ENCODE measurements at regions not wholly inside any gene's neighbourhood (a gene's known extent, or its start where the extent isn't known, plus 50 kb on each side); places are given as distances from the start of the nearest gene placed in this dataset.

DNA sequence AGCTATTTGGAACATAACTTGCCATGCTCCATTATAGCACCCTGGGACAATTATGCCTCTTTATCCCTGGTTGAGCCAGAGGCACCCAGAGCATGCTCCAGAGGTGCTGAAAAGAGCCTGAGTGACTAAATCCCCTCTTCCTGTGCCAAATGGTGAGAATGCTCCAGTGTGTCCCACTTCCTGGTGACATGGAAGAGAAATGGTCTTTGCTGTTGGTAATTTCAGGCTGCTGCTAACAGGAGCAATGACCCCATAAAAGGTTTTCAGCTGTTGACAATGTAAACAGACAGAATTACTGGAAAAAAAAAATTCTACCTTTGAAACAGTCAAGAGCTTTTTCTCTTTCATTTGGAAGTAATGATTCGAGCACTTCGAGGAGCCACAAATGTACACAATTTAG, 341.8 kb downstream of the FGF9 start:
- POLR2A ChIA-PET, result no interaction called here

GRCh38 chr13:22014469-22014868, 343.6 kb downstream of the FGF9 start:
- H3K27ac ChIP-seq (ENCODE audit: insufficient read depth in 1 of 2, low read depth in 1 of 2, low read length in 2 of 2, poor library complexity in 1 of 2, severe bottlenecking in 2 of 2), result no peak overlapping the region
- H3K4me3 ChIP-seq (ENCODE audit: control insufficient read depth in 1 of 7, extremely low read depth in 1 of 7, insufficient read depth in 4 of 7, low read depth in 2 of 7, low read length in 6 of 7), result no peak overlapping the region
- CTCF ChIA-PET, result no interaction called here
- no peak for DNase-seq
- POLR2A ChIA-PET, result no interaction called here
- no peaks in the 10 kb centered on the region for H3K9me3 ChIP-seq (ENCODE audit: control extremely low read depth in 1 of 5, control insufficient read depth in 4 of 5, insufficient read depth in 2 of 5, low read depth in 1 of 5, low read length in 4 of 5)
- 83% methylated on average over 3 of the region's 6 CpGs for WGBS (ENCODE audit: insufficient coverage)
- H3K36me3 ChIP-seq (ENCODE audit: control insufficient read depth in 4 of 4, insufficient read depth in 4 of 4, low read length in 3 of 4), result no peaks in the 10 kb centered on the region
- no peaks in the 10 kb centered on the region for H3K27me3 ChIP-seq (replicated peaks in 2 of 5; ENCODE audit: control insufficient read depth in 4 of 5, insufficient read depth in 5 of 5, low read length in 4 of 5)
- H3K4me1 ChIP-seq (ENCODE audit: control extremely low read depth in 1 of 4, control insufficient read depth in 4 of 4, insufficient read depth in 4 of 4, low read length in 3 of 4), result peaks cover 0 to 5% (median 2%) of the 10 kb centered on the region in 4 experiments

More for the DNA sequence above, 341.8 kb downstream of the FGF9 start:
- H3K27ac ChIP-seq (ENCODE audit: insufficient read depth in 1 of 2, low read depth in 1 of 2, low read length in 2 of 2, poor library complexity in 1 of 2, severe bottlenecking in 2 of 2), result no peak overlapping the region
- H3K27me3 ChIP-seq (replicated peaks in 2 of 5; ENCODE audit: control insufficient read depth in 4 of 5, insufficient read depth in 5 of 5, low read length in 4 of 5), result no peaks in the 10 kb centered on the region
- no peak for DNase-seq
- no CpG with 5 or more reads among the region's 2 CpGs for WGBS (ENCODE audit: insufficient coverage)
- no peaks in the 10 kb centered on the region for H3K36me3 ChIP-seq (ENCODE audit: control insufficient read depth in 4 of 4, insufficient read depth in 4 of 4, low read length in 3 of 4)
- peaks cover 0 to 5% (median 2%) of the 10 kb centered on the region in 4 experiments for H3K4me1 ChIP-seq (ENCODE audit: control extremely low read depth in 1 of 4, control insufficient read depth in 4 of 4, insufficient read depth in 4 of 4, low read length in 3 of 4)
- H3K4me3 ChIP-seq (ENCODE audit: control insufficient read depth in 1 of 7, extremely low read depth in 1 of 7, insufficient read depth in 4 of 7, low read depth in 2 of 7, low read length in 6 of 7), result no peak overlapping the region
- H3K9me3 ChIP-seq (ENCODE audit: control extremely low read depth in 1 of 5, control insufficient read depth in 4 of 5, insufficient read depth in 2 of 5, low read depth in 1 of 5, low read length in 4 of 5), result no peaks in the 10 kb centered on the region
- CTCF ChIA-PET, result no interaction called here

GRCh38 chr13:22017226-22017625, 346.4 kb downstream of the FGF9 start:
- peaks cover 0 to 5% (median 2%) of the 10 kb centered on the region in 4 experiments for H3K4me1 ChIP-seq (ENCODE audit: control extremely low read depth in 1 of 4, control insufficient read depth in 4 of 4, insufficient read depth in 4 of 4, low read length in 3 of 4)
- H3K27ac ChIP-seq (ENCODE audit: insufficient read depth in 1 of 2, low read depth in 1 of 2, low read length in 2 of 2, poor library complexity in 1 of 2, severe bottlenecking in 2 of 2), result no peak overlapping the region
- POLR2A ChIA-PET, result no interaction called here
- H3K36me3 ChIP-seq (ENCODE audit: control insufficient read depth in 4 of 4, insufficient read depth in 4 of 4, low read length in 3 of 4), result no peaks in the 10 kb centered on the region
- no peaks in the 10 kb centered on the region for H3K9me3 ChIP-seq (ENCODE audit: control extremely low read depth in 1 of 5, control insufficient read depth in 4 of 5, insufficient read depth in 2 of 5, low read depth in 1 of 5, low read length in 4 of 5)
- CTCF ChIA-PET, result interaction anchor here (0.6 kb wide), 1 partner anchor 98 kb away, joined by 3 read pairs; no protein-coding TSS in a partner anchor
- peak; percentile 21 to 81 (median 77) for DNase-seq
- 0% methylated on average over 2 of the region's 3 CpGs for WGBS (ENCODE audit: insufficient coverage)
- H3K4me3 ChIP-seq (ENCODE audit: control insufficient read depth in 1 of 7, extremely low read depth in 1 of 7, insufficient read depth in 4 of 7, low read depth in 2 of 7, low read length in 6 of 7), result peak overlapping the region in 1 of 7 experiments; percentile 4
- H3K27me3 ChIP-seq (replicated peaks in 2 of 5; ENCODE audit: control insufficient read depth in 4 of 5, insufficient read depth in 5 of 5, low read length in 4 of 5), result no peaks in the 10 kb centered on the region

DNA sequence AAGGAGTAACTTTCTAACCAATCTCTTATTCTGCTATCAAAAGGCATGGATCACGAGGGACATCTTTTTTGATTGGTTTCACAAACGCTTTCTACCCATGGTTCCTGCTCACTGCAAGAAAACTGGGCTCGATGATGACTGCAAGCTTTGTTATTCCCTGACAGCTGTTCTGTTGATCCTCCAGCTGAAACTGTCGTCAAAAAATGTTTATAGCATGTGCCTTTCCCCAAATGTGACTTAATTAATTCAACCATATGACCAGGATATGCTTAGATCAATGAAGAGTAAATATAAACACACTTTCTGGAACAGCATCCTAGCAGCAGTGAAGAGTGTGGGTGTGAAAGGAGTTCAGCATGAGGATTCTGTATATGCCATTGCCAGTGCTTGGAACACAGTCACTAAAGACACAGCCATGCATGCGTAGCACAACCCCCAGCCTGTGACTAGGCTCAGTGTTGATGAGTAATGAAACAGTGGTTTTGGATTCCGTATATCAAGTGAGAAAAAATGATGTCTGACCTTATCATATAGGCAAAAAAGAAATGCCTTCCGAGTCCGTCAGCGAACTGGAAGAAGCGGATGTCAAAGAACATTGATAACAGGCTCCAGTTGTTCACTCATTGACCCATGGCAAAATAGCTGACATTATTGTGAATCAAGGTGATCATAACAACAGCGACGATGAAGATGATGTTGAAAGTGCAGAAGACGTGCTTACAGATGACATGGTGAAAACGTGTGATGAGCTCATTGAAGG, 347.4 kb downstream of the FGF9 start:
- no peak overlapping the region for H3K27ac ChIP-seq (ENCODE audit: insufficient read depth in 1 of 2, low read depth in 1 of 2, low read length in 2 of 2, poor library complexity in 1 of 2, severe bottlenecking in 2 of 2)
- DNase-seq, result peak in 2 of 3 donors; percentile 11 to 17
- ChIA-PET POLR2A (no interaction called here), CTCF (no interaction called here)
- no peaks in the 10 kb centered on the region for H3K36me3 ChIP-seq (ENCODE audit: control insufficient read depth in 4 of 4, insufficient read depth in 4 of 4, low read length in 3 of 4)
- WGBS (ENCODE audit: insufficient coverage), result 94% methylated on average over 13 of the region's 14 CpGs
- peaks cover 0 to 5% (median 2%) of the 10 kb centered on the region in 4 experiments for H3K4me1 ChIP-seq (ENCODE audit: control extremely low read depth in 1 of 4, control insufficient read depth in 4 of 4, insufficient read depth in 4 of 4, low read length in 3 of 4)
- no peak overlapping the region for H3K4me3 ChIP-seq (ENCODE audit: control insufficient read depth in 1 of 7, extremely low read depth in 1 of 7, insufficient read depth in 4 of 7, low read depth in 2 of 7, low read length in 6 of 7)
- no peaks in the 10 kb centered on the region for H3K27me3 ChIP-seq (replicated peaks in 2 of 5; ENCODE audit: control insufficient read depth in 4 of 5, insufficient read depth in 5 of 5, low read length in 4 of 5)
- no peaks in the 10 kb centered on the region for H3K9me3 ChIP-seq (ENCODE audit: control extremely low read depth in 1 of 5, control insufficient read depth in 4 of 5, insufficient read depth in 2 of 5, low read depth in 1 of 5, low read length in 4 of 5)

- no peaks in the 10 kb centered on the region for H3K27me3 ChIP-seq (replicated peaks in 2 of 5; ENCODE audit: control insufficient read depth in 4 of 5, insufficient read depth in 5 of 5, low read length in 4 of 5)
- no peak overlapping the region for H3K4me3 ChIP-seq (ENCODE audit: control insufficient read depth in 1 of 7, extremely low read depth in 1 of 7, insufficient read depth in 4 of 7, low read depth in 2 of 7, low read length in 6 of 7)
- ChIA-PET POLR2A (no interaction called here), CTCF (no interaction called here)
- 82% methylated on average over 3 of the region's 4 CpGs for WGBS (ENCODE audit: insufficient coverage)
- H3K9me3 ChIP-seq (ENCODE audit: control extremely low read depth in 1 of 5, control insufficient read depth in 4 of 5, insufficient read depth in 2 of 5, low read depth in 1 of 5, low read length in 4 of 5), result no peaks in the 10 kb centered on the region
- no peak overlapping the region for H3K27ac ChIP-seq (ENCODE audit: insufficient read depth in 1 of 2, low read depth in 1 of 2, low read length in 2 of 2, poor library complexity in 1 of 2, severe bottlenecking in 2 of 2)
- peak in 2 of 3 donors; percentile 35 to 37 for DNase-seq
- H3K4me1 ChIP-seq (ENCODE audit: control extremely low read depth in 1 of 4, control insufficient read depth in 4 of 4, insufficient read depth in 4 of 4, low read length in 3 of 4), result peaks cover 0 to 5% (median 2%) of the 10 kb centered on the region in 4 experiments
- no peaks in the 10 kb centered on the region for H3K36me3 ChIP-seq (ENCODE audit: control insufficient read depth in 4 of 4, insufficient read depth in 4 of 4, low read length in 3 of 4)
These were observed 347.9 kb downstream of the FGF9 start for GRCh38 chr13:22018836-22019210.

DNA sequence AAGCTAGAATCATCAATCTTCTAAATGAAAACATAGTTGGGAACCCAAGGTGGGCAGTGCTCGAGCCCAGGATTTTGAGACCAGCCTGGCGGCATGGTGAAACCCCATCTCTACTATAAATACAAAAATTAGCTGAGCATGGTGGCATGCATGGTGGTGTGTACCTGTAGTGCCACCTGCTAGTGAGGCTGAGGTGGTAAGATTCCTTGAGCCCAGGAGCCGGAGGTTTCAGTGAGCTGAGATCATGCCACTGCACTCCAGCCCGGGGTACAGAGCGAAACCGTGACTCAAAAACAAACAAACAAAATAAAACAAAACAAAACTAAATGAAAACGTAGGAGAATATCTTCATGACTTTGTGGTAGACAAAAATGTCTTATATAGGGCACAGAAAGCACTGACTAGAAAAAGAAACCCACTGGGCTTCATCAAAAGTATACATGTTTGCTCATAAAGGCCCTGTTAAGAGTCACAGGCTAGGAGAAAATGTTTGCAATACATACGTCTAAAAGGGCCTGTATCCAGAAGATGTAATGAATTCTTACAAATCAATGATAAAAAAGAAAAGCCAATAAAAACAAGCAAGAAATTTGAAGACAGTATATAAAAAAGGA, 353.6 kb downstream of the FGF9 start:
- H3K9me3 ChIP-seq (ENCODE audit: control extremely low read depth in 1 of 5, control insufficient read depth in 4 of 5, insufficient read depth in 2 of 5, low read depth in 1 of 5, low read length in 4 of 5), result no peaks in the 10 kb centered on the region
- no peak overlapping the region for H3K27ac ChIP-seq (ENCODE audit: insufficient read depth in 1 of 2, low read depth in 1 of 2, low read length in 2 of 2, poor library complexity in 1 of 2, severe bottlenecking in 2 of 2)
- H3K4me3 ChIP-seq (ENCODE audit: control insufficient read depth in 1 of 7, extremely low read depth in 1 of 7, insufficient read depth in 4 of 7, low read depth in 2 of 7, low read length in 6 of 7), result no peak overlapping the region
- H3K36me3 ChIP-seq (ENCODE audit: control insufficient read depth in 4 of 4, insufficient read depth in 4 of 4, low read length in 3 of 4), result no peaks in the 10 kb centered on the region
- POLR2A ChIA-PET, result no interaction called here
- H3K4me1 ChIP-seq (ENCODE audit: control extremely low read depth in 1 of 4, control insufficient read depth in 4 of 4, insufficient read depth in 4 of 4, low read length in 3 of 4), result no peaks in the 10 kb centered on the region
- no peak for DNase-seq
- peaks cover 0 to 3% (median 0%) of the 10 kb centered on the region in 5 experiments for H3K27me3 ChIP-seq (replicated peaks in 2 of 5; ENCODE audit: control insufficient read depth in 4 of 5, insufficient read depth in 5 of 5, low read length in 4 of 5)
- no CpG with 5 or more reads among the region's 8 CpGs for WGBS (ENCODE audit: insufficient coverage)
- CTCF ChIA-PET, result interaction anchor here (0.6 kb wide), 1 partner anchor 78 kb away, joined by 3 read pairs; no protein-coding TSS in a partner anchor

DNA sequence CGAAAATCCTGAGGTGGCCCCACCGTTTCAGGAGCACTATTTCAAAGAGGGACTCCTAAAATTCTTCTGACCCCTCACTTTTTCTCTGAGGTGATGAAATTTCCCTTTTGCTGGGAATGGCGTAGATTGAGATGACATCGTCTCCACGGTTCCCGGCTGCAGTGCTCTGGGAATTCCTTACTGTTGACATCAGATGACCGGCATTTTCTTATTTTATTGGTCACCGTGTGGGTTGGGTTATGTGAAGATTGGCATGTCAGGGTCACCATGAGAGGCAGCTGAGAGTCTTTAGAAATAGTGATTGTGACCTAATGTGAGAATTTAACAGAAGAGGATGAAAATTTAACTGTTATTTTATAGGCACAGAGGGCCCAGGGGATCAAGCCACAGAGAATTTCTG, 356.7 kb downstream of the FGF9 start:
- 99% methylated on average over 7 of the region's 8 CpGs for WGBS (ENCODE audit: insufficient coverage)
- POLR2A ChIA-PET, result no interaction called here
- no peak overlapping the region for H3K27ac ChIP-seq (ENCODE audit: insufficient read depth in 1 of 2, low read depth in 1 of 2, low read length in 2 of 2, poor library complexity in 1 of 2, severe bottlenecking in 2 of 2)
- H3K27me3 ChIP-seq (replicated peaks in 2 of 5; ENCODE audit: control insufficient read depth in 4 of 5, insufficient read depth in 5 of 5, low read length in 4 of 5), result peaks cover 0 to 7% (median 0%) of the 10 kb centered on the region in 5 experiments
- CTCF ChIA-PET, result no interaction called here
- H3K4me1 ChIP-seq (ENCODE audit: control extremely low read depth in 1 of 4, control insufficient read depth in 4 of 4, insufficient read depth in 4 of 4, low read length in 3 of 4), result no peaks in the 10 kb centered on the region
- H3K4me3 ChIP-seq (ENCODE audit: control insufficient read depth in 1 of 7, extremely low read depth in 1 of 7, insufficient read depth in 4 of 7, low read depth in 2 of 7, low read length in 6 of 7), result no peak overlapping the region
- DNase-seq, result no peak
- H3K9me3 ChIP-seq (ENCODE audit: control extremely low read depth in 1 of 5, control insufficient read depth in 4 of 5, insufficient read depth in 2 of 5, low read depth in 1 of 5, low read length in 4 of 5), result no peaks in the 10 kb centered on the region
- no peaks in the 10 kb centered on the region for H3K36me3 ChIP-seq (ENCODE audit: control insufficient read depth in 4 of 4, insufficient read depth in 4 of 4, low read length in 3 of 4)

All from common myeloid progenitor, CD34-positive (primary cell).